ENCODE measurements at regions not wholly inside any gene's neighbourhood (a gene's known extent, or its start where the extent isn't known, plus 50 kb on each side); places are given as distances from the start of the nearest gene placed in this dataset.

DNA sequence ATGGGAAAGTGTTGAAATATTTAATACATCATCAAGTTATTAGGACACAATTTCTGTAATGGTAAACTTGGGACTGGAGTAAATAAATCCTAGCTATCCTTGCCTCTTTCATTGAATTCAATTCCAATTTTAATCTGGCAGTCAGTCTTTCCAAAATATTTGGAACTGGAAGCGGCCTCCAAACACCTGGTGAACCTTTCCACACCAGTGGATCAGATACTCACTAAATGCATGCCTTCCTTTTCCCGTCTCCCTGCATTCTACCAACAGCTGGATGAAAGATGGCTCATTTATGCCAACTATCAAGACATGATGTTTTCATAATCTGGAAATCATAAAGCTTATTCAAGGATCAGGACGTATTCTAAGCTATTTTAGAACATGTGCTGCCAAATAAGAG is 488.2 kb upstream of the SPHKAP start:
- TF ChIP-seq, protein P1, sequence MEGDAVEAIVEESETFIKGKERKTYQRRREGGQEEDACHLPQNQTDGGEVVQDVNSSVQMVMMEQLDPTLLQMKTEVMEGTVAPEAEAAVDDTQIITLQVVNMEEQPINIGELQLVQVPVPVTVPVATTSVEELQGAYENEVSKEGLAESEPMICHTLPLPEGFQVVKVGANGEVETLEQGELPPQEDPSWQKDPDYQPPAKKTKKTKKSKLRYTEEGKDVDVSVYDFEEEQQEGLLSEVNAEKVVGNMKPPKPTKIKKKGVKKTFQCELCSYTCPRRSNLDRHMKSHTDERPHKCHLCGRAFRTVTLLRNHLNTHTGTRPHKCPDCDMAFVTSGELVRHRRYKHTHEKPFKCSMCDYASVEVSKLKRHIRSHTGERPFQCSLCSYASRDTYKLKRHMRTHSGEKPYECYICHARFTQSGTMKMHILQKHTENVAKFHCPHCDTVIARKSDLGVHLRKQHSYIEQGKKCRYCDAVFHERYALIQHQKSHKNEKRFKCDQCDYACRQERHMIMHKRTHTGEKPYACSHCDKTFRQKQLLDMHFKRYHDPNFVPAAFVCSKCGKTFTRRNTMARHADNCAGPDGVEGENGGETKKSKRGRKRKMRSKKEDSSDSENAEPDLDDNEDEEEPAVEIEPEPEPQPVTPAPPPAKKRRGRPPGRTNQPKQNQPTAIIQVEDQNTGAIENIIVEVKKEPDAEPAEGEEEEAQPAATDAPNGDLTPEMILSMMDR (IDR thresholded peaks at IDR 0.05), result no peak
- no peak for TF ChIP-seq POLR2A (IDR thresholded peaks at IDR 0.05)

Data from body of pancreas (tissue), 4 donors.